SK-N-DZ (cell line): ENCODE measurements at regions not wholly inside any gene's neighbourhood (a gene's known extent, or its start where the extent isn't known, plus 50 kb on each side); places are given as distances from the start of the nearest gene placed in this dataset.
A peak's percentile ranks its signal among the peaks of the same experiment; 100 is the strongest.
"Not testable (repeated sequence)": the region's sequence is repeated elsewhere in the genome, so short reads cannot be mapped to it uniquely, and the experiment has no call there.

Experiments
- DNase-seq: peaks from one replicate; pipeline ENCODE4 v3.0.0-alpha.2; 2015; ENCODE audit warnings: low spot score

DNA sequence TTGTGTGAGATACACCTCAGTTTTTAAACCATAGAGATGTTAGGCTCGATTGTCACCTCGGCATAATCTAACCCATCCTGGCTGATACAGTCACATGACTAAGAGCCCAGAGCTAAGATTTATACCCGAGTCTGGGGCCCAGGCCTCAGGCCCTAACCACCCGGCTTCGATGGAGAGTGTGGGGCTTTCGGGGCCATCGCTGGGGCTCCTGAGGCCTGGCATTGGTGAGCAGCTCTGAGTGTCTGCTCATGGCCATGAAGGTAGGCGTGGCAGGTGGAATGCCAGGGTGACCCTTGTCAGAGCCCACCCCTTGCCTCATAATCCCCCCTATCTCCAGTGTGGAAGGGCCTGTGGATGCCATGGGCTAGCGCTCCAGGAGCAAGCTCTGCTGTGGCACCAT, 164.3 kb downstream of the BMP7 start:
- DNase-seq: no peak

DNA sequence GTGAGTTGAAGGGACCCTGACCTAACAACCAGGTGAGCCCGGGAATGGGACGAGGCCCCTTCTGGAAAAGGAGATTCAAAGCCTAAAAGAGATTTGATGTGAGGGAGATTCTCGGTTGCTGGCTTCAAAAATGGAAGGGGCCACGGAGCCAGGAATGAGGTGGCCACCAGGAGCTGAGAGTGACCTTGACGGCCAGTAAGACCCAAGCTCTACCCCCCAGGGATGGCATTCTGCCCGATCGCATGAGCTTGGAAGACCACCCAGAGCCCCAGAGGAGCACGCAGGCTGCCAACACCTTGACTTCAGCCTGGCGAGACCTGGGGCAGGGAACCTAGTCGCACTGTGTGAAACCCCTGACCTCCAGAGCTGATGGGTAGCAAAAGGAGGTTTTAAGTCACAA, 163.9 kb downstream of the BMP7 start:
- DNase-seq: no peak

DNA sequence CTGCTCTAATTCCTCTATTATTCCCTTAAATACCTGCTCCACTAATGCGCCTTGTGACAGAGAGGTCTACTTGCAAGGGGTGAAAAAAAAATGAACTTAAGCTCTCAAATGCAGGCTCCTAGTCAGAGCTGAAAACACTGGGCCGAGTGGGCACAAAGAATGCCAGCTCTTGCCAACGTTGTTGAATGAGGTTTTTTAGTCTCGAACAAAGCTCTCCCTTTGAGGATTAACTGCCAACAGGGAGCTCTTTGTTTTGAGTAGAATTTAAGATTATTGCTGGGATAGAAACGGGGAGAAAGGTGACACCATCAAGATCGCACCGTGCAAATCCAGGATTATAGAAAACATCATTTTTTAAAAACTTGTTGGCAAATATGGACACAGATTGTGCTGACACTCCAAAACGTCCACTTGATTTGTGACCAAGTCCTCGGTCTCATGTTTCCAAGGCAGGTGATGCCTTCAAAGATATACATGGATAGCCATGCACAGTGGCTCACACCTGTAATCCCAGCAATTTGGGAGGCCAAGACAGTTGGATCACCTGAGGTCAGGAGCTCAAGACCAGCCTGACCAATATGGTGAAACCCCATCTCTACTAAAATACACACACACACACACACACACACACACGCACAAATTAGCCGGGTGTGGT, 163.2 kb downstream of the BMP7 start:
- DNase-seq: no peak

DNA sequence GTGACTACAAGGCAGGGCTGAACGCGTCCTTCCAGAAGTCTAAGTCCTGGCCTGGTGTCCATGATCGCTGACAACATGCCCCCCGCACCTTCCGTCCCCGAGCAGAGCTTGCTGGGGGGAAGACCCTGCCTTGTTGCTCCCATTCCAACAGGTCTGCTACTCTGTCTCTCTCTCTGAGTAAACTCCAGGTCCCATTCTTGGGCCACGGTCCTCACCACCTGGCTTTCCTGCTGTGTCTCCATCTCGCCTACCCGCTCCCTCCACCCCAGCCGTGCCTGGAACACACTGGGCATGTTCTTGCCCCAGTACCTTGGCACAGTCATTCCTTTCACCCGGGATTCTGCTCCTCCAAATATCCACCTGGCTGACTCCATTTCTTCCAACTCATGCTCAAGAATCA, 162.3 kb downstream of the BMP7 start:
- no peak for DNase-seq

DNA sequence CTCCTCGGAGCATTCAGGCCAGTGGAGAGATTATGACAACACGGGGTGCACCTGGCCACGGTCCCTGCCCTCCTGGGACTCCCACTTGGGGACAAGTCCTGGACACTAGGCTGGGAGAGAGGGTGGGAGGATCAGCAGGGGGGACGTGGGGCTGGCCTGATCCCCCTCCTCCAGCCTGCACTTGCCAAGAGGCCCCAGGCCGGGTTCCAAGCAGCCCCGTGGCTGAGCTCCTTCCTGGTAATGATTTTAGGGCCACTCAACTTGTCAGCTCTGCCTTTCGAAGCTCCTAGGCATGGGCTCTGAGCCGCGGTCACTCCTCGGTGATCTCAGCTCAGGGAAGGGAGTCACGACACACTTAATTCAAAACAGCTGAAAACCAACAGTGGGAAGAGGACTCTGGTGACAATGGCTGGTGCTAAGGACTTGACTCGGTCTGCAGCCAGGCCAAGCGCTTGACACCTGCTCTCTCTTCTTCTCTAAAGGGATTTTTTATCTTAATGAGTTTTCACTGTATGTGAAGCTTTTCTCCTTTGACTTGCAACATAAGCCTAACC, 161.7 kb downstream of the BMP7 start:
- no peak for DNase-seq

DNA sequence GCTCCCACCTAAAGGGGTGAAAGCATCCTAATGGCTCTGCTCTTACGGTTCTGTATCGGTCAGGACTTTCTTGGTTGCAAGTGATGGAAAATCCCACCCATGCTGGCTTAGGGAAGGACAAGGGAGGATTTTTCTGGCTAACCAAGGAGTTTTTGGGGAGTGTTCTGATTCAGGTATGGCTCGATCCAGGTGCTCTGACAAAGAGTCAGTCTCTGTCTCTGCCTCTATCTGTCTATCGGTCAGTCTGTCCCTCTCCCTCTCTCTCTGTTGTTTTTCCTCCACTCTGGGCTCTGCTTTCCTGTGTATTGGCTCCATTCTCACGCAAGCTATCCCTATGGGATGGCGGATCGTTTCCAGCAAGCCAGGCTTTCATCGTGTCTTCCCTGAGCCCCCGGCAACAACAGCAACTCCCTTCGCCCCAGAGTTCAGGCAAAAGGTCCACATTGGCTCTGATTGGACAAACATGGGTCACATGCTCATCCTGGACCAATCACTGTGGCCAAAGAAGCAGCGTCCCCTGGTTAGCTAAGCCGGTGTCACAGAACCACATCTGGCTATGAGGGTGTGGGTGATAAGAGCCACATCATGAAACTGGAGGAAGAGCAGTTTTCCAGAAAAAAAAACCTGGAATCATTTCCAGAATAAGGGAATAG, 160.3 kb downstream of the BMP7 start:
- peak; percentile 64 for DNase-seq

DNA sequence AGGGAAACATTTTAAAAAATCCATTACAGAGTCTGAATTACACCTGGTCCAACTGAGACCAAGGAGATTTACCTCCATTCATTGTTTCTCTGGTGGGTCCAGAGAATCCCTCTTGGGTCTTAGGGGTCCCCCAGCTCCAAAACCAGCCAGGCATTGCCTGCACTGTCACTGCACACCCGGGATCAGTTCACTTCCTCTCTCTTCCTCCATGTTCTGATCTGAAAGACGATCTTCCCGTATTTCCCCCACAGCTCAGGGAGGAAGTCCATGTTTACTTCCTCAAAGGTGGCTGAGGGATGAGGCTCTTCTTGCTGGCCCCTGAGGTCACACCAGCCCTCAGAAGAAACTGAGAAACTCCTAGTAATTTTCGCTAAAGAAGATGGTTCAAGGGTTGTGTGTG, 159.7 kb downstream of the BMP7 start:
- no peak for DNase-seq

DNA sequence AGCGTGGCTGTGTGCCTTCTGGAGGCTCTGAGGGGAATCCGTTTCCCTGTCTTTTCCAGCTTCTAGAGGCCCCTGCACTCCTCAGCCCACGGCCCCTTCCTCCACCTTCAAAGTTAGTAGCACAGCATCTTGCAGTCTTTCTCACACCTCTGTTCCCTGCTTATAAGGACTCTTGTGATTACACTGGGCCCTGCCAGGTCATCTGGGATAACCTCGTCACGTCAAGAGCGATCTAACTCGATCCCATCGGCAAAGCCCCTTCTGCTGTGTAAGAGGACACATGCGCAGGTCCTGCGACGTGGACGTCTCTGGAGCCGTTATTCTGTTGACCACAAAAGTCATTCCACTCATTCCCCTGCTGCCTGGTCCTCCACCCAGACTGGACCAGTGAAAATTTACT, 159.2 kb downstream of the BMP7 start:
- DNase-seq: no peak

DNA sequence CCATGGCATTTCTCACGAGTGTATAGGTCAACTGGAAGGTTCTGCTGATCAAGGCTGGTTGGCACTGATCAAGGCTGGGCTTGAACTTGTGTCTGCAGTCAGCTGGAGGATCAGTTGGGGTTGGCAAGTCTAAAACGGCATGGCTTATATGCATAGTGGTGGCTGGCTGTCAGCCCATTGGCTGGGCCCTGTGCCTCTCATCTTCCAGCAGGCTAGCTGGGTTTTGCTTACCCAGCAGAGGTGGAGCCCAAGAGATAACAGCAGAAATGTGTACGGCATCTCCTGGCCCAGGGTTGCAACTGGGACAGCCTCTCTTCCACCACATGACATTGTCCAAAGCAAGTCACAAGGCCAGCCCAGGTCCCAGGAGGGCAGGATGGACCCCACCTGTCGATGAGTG, 158.2 kb downstream of the BMP7 start:
- no peak for DNase-seq

DNA sequence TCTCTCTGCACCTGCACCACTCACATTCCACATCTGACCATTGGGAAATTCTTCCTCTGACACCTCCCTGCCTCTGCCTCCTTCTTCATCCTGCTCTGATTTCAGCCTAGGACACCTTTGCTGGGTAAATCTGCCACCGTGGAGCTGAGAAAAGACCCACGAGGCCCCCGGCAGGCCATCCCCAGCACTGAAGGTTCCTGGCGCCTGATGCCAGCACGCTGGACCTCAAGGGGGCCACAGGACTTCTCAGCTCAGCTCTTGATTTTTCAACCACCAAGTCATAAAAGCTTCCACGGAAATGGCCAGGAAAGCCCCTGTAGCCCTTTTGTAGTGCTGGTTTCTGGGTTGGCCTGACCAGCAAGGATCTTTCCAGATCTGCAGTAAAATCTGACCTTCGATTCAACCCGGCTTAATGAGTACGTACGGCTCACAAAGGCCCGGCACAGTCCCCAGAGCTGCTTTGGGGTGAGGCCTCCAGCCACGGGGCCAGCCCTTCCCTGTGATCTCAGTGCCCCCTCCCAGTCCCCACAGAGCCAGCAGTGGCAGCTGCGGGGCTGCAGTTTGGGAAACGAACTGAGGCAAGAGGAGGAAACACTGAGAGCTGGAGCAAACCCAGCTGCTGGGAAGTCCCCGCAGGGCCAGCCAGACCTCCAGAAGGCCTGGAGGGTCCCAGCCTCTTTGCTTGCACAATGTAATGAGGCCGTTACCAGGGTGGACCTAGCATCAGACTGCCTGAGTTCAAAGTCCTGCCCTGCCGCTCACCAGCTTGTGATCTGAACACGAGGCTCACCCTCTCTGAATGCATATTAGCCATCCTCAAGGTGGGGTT, 157.5 kb downstream of the BMP7 start:
- DNase-seq: peak; percentile 43

DNA sequence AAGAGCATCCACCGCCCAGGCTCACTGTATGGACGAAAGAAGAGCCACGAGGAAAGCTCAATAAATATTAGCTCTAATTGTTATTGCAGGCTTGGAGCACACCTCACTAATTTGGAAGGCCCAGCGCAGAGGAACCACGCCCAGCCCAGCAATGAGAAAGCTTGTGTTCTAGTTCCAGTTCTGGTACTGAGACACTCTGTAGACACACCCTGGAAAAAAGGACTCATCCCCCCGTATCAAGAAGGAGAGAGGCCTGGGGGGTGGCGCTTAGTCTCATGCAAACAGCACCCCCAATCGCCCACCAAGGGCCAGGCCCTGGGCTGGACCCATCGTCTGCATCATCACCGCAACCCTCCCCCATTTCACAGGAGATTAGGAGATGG, 156.9 kb downstream of the BMP7 start:
- no peak for DNase-seq

DNA sequence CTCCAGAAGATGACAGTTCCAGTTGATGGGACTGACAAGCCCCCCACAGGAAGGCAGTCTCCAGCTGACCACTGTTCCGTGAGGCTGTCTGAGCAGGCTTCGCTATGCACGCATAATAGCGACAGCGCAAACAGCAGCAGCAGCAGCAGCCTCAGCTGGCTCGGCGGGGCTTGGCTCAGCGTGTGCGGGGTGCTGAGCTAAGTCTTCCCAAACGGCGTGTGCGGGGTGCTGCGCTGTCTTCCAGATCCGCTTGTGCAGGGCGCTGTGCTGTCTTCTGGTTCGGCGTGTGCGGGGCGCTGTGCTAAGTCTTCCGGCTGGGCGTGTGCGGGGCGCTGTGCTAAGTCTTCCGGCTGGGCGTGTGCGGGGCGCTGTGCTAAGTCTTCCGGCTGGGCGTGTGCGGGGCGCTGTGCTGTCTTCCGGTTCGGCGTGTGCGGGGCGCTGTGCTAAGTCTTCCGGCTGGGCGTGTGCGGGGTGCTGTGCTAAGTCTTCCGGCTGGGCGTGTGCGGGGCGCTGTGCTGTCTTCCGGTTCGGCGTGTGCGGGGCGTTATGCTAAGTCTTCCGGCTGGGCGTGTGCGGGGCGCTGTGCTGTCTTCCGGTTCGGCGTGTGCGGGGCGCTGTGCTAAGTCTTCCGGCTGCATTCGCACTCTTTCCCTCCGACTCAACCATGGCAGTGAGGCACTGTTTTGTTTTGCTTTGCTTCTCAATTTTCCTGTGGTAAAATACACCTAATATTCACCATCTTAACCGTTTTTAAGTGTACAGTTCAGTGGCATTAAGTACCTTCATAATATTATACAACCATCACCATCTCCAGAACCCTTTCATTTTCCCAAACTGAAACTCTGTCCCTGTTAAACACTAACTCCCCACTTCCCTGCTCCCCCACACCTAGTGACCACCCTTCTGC, 156.1 kb downstream of the BMP7 start:
- not testable (repeated sequence) for DNase-seq

DNA sequence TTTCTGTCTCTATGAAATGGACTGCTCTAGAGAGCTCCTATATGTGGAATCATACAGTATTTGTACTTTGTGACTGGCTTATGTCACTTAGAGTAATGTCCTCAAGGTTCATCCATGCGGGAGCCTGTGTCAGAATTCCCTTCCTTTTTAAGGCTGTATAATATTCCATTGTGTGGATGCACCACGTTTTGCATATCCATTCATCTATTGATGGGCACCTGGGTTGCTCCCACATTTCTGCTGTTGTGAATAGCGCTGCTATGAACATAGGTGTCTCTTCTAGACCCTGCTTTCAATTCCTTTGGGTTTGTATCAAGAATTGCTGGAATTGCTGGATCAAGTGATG, 155.4 kb downstream of the BMP7 start:
- DNase-seq: no peak

DNA sequence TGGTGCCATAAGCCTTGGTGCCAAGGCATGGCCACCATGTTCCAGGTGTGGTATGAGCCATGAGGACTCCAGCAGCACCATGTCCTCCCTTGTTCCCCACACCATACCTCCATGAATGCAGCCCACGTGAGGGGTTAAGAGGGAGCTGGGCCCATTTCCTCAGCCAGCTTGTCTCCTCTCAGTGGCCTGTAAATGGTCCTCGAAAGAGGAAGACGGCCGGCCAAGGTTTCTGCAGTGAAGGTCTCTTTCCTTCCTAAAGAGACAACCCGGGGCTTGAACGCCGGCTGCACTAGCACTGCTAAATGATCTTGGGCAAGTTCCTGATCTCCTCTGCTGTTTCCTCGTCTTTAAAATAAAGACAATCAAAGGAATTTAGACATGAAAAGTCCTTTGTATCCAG, 154.0 kb downstream of the BMP7 start:
- DNase-seq: no peak

DNA sequence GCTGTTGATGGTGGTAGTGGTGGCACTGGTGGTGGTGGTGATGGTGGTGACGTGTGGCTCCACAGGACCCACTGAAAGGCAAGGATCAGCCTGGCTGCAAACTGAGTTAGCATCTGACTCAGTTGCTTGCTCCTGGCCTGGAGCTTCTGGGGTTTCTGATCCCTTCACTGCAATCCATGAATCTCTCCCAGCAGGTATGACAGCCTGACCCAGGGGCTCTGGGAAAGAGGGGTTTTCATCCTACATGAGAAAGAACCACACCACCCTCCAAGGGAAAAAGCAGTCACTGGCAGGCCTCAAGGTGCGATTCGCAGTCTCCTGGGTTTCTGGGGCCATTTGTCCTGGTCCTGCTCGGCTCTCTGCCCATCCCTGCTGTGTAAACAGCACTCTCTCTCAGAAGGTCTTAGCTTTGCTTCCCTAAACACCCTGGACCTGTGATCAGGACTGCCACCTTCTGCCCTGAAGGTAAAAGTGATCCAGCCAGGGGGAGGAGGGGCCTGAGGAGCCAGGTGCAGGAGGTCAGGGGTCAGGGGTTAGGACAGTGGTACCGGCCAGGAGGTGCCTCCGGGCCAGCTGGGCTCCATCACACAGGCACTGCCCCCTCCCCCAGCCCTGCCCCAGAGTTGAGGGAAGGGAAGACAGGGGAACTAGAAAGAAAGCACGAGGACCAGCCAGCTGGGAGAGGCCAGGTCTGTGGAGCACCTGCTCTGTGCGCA, 152.0 kb downstream of the BMP7 start:
- DNase-seq: no peak

DNA sequence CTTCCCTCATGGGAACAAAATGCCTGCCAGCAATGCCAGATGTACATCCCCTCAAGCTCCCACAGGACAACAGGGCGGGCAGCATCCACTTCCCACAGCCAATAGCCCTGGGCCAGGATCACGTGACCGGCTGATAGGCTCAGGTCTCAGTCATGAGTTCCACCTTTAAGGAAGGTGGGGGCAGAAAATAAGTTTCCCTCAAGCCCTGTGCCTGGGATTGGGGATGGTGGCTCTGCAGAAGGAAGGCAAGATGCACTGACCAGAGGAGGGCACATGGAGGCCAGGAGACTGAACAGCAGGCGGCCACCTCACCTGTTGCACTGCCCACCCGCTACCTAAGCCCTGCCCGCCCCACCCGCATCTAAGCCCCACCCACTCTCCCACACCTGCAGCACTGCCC, 149.1 kb downstream of the BMP7 start:
- no peak for DNase-seq

DNA sequence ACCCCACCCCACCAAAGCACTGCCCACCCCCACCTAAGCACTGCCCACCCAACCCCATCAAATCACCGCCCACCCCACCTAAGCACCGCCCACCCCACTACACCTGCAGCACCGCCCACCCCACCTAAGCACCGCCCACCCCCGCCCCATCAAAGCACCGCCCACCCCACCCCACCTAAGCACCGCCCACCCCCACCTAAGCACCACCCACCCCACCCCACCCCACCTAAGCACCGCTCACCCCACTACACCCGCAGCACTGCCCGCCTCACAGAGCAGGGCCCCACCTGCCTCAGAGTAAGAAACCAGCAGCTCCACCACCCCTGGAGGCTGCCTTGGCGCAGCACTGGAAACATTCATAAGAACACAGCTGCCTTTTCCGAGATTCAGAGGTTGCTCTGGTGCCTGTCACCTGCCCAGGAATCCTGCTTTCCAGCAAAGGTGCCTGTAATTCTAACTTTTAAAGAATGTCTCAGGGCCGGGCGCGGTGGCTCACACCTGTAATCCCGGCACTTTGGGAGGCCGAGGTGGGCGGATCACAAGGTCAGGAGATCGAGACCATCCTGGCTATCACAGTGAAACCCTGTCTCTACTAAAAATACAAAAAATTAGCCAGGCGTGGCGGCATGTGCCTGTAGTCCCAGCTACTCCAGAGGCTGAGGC, 148.2 kb downstream of the BMP7 start:
- DNase-seq: no peak
